Stomach (tissue), 4 donors: ENCODE measurements at regions not wholly inside any gene's neighbourhood (a gene's known extent, or its start where the extent isn't known, plus 50 kb on each side); places are given as distances from the start of the nearest gene placed in this dataset.

Experiments used
- CTCF ChIP-seq, 7 experiments: fragments of 450-650 bp in 4 of 7; fragments of 200-600 bp in 3 of 7; sonication (generic) in 3 of 7; IDR thresholded peaks; one replicate each; pipeline ENCODE4 v1.5.1; 2016 to 2019; ENCODE audit warnings: antibody characterized with exemption in 7 of 7, control low read depth in 2 of 7, mild to moderate bottlenecking in 1 of 7
- EP300 ChIP-seq: sonication (generic); formaldehyde crosslinking; IDR thresholded peaks from one replicate; pipeline ENCODE4 v1.6.1; 2017; ENCODE audit warnings: antibody characterized with exemption
- POLR2A ChIP-seq, 4 donors: fragments of 450-650 bp; IDR thresholded peaks; one replicate each; pipeline ENCODE4 v1.6.1; 2016; ENCODE audit warnings: antibody characterized with exemption in 4 of 4, control low read depth in 2 of 4, mild to moderate bottlenecking in 1 of 4, moderate library complexity in 1 of 4
- POLR2AphosphoS5 ChIP-seq, 3 donors: sonication (generic); formaldehyde crosslinking; IDR thresholded peaks; one replicate each; pipeline ENCODE4 v1.6.1; 2016; ENCODE audit warnings: antibody characterized with exemption in 3 of 3

GRCh38 chr2:131656816-131657633, 129.3 kb downstream of the CCDC74A start:
- no peak for TF ChIP-seq CTCF (IDR thresholded peaks at IDR 0.05)
- TF ChIP-seq EP300 = no peak
- TF ChIP-seq POLR2A (IDR thresholded peaks at IDR 0.05) = no peak
- no peak for TF ChIP-seq POLR2AphosphoS5 (IDR thresholded peaks at IDR 0.05)
